Astrocyte (in vitro differentiated cells and primary cell): ENCODE measurements at regions not wholly inside any gene's neighbourhood (a gene's known extent, or its start where the extent isn't known, plus 50 kb on each side); places are given as distances from the start of the nearest gene placed in this dataset.

Source experiments
- EZH2 ChIP-seq: IDR thresholded peaks from 2 replicates; pipeline ENCODE4 v1.6.1; 2012; ENCODE audit warnings: mild to moderate bottlenecking, low read length, inconsistent platforms; ENCODE audit not compliant: insufficient read depth
- TF ChIP-seq, protein P1 (sequence below): IDR thresholded peaks from 2 replicates; pipeline ENCODE4 v1.5.1; 2011; ENCODE audit warnings: low read depth, mild to moderate bottlenecking, inconsistent platforms, low read length, moderate library complexity; ENCODE audit not compliant: insufficient read depth

DNA sequence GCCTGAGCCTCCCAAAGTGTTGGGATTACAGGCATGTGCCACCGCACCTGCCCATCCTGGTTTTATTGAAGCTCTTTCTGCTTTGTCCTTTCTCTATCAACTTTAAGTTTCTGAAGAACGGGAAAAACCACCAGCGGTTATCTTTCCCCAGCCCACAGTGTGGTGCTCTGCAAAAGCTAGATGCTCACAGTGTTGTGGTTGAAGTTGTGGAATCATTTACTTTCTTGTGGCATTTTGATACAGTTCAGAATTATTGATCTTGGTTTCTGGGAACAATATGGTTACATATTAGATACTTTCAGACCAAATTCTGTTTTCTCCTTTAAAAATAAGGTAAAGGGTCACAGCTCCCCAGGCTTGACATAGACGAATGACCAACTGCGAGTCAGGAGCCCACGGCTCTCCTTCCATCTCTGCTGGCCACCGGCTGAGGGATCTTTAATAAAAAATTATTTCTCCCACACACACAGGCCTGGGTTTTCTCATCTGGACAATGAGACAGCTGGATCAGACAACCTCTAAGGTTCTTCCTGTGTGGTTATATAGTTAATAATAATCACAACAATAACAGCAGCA is 385.3 kb downstream of the SETD4 start:
- TF ChIP-seq, protein P1, sequence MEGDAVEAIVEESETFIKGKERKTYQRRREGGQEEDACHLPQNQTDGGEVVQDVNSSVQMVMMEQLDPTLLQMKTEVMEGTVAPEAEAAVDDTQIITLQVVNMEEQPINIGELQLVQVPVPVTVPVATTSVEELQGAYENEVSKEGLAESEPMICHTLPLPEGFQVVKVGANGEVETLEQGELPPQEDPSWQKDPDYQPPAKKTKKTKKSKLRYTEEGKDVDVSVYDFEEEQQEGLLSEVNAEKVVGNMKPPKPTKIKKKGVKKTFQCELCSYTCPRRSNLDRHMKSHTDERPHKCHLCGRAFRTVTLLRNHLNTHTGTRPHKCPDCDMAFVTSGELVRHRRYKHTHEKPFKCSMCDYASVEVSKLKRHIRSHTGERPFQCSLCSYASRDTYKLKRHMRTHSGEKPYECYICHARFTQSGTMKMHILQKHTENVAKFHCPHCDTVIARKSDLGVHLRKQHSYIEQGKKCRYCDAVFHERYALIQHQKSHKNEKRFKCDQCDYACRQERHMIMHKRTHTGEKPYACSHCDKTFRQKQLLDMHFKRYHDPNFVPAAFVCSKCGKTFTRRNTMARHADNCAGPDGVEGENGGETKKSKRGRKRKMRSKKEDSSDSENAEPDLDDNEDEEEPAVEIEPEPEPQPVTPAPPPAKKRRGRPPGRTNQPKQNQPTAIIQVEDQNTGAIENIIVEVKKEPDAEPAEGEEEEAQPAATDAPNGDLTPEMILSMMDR, result no peak
- no peak for TF ChIP-seq EZH2
